IMR-90 (cell line): ENCODE measurements at regions not wholly inside any gene's neighbourhood (a gene's known extent, or its start where the extent isn't known, plus 50 kb on each side); places are given as distances from the start of the nearest gene placed in this dataset.

Experiments
- MAFK ChIP-seq: IDR thresholded peaks from 2 replicates; pipeline ENCODE4 v1.6.1; 2012; ENCODE audit warnings: low read depth, low read length, improper control_type of control experiment
- MXI1 ChIP-seq: IDR thresholded peaks from 2 replicates; pipeline ENCODE4 v1.6.1; 2012; ENCODE audit warnings: low read depth, mild to moderate bottlenecking, low read length, moderate library complexity, borderline replicate concordance
- RCOR1 ChIP-seq: IDR thresholded peaks from 2 replicates; pipeline ENCODE4 v1.6.1; 2012; ENCODE audit warnings: mild to moderate bottlenecking, low read length, improper control_type of control experiment; ENCODE audit not compliant: insufficient replicate concordance
- TF ChIP-seq, protein P1 (sequence below): conservative IDR thresholded peaks from 2 replicates; pipeline ENCODE4 v1.5.1; 2012; ENCODE audit warnings: mild to moderate bottlenecking, low read depth, low read length, improper control_type of control experiment

DNA sequence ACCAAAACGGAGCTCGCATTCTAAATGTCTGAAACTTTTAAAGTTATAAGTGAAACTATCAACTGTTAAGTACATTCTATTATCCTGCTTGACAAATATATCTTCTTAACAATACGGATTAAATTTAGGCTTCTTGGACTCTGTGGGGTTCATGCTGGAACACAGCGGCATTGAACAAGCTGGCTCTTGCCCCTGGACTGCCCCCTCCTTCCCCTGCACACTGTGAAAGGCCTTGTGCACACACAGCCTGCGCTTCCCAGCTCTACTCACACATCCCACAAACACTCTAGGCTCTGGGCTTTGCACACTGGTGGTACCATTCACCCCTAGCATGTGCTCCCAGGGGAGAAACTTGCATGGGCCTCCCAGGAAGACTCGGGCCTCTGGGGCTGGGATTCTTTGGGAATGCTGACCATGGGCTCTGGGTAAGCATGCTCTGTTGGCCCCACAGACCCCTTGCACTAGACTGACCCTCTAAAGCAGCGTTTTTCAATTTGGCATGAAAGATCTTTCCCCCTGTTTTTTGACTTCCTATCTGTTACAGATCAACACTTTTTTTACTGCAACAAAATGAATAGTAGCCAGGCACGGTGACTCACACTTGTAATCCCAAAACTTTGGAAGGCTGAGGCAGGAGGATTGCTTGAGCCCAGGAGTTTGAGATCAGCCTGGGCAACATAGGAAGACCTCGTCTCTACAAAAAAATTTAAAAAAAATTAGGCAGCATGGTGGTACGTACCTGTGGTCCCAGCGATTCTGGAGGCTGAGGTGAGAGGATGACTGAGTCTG lies 96.2 kb upstream of the CPM start:
- TF ChIP-seq, protein P1, sequence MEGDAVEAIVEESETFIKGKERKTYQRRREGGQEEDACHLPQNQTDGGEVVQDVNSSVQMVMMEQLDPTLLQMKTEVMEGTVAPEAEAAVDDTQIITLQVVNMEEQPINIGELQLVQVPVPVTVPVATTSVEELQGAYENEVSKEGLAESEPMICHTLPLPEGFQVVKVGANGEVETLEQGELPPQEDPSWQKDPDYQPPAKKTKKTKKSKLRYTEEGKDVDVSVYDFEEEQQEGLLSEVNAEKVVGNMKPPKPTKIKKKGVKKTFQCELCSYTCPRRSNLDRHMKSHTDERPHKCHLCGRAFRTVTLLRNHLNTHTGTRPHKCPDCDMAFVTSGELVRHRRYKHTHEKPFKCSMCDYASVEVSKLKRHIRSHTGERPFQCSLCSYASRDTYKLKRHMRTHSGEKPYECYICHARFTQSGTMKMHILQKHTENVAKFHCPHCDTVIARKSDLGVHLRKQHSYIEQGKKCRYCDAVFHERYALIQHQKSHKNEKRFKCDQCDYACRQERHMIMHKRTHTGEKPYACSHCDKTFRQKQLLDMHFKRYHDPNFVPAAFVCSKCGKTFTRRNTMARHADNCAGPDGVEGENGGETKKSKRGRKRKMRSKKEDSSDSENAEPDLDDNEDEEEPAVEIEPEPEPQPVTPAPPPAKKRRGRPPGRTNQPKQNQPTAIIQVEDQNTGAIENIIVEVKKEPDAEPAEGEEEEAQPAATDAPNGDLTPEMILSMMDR, result no peak
- no peak for TF ChIP-seq MXI1
- no peak for TF ChIP-seq MAFK
- TF ChIP-seq RCOR1, result no peak
